Ascending aorta (tissue), 2 donors: ENCODE measurements at regions not wholly inside any gene's neighbourhood (a gene's known extent, or its start where the extent isn't known, plus 50 kb on each side); places are given as distances from the start of the nearest gene placed in this dataset.

Experiments
- DNase-seq, 2 donors: peaks; one replicate each; pipeline ENCODE4 v3.0.0-alpha.2; 2019; ENCODE audit warnings: low spot score in 2 of 2
- H3K27ac ChIP-seq, 2 donors: fragments of 200-600 bp; sonication (generic); one replicate each; pipeline ENCODE4 v1.5.1; 2016 to 2017; ENCODE audit warnings: mild to moderate bottlenecking in 1 of 2
- H3K27me3 ChIP-seq: fragments of 200-600 bp; sonication (generic); one replicate; pipeline ENCODE4 v1.5.1; 2017
- H3K36me3 ChIP-seq, 2 donors: fragments of 200-600 bp; sonication (generic); one replicate each; pipeline ENCODE4 v1.5.1; 2016
- H3K4me1 ChIP-seq, 2 donors: fragments of 200-600 bp; sonication (generic); one replicate each; pipeline ENCODE4 v1.5.1; 2016 to 2017; ENCODE audit warnings: mild to moderate bottlenecking in 1 of 2
- H3K4me3 ChIP-seq, 2 donors: fragments of 200-600 bp; sonication (generic); one replicate each; pipeline ENCODE4 v1.5.1; 2016 to 2017; ENCODE audit warnings: mild to moderate bottlenecking in 1 of 2
- H3K9me3 ChIP-seq, 2 donors: fragments of 200-600 bp; sonication (generic); one replicate each; pipeline ENCODE4 v1.5.1; 2016
- intact Hi-C: fragments of 100-400 bp; cut with DNase I; formaldehyde crosslinking; loops from one replicate; pipeline ENCODE4 v1.15.1; 2023
- TF ChIP-seq, protein P1 (sequence below), 3 experiments: fragments of 200-600 bp in 2 of 3; fragments of 450-650 bp in 1 of 3; sonication (generic) in 2 of 3; IDR thresholded peaks; one replicate each; pipeline ENCODE4 v1.5.1; 2016 to 2019; ENCODE audit warnings: antibody characterized with exemption in 3 of 3, mild to moderate bottlenecking in 1 of 3, moderate library complexity in 1 of 3

DNA sequence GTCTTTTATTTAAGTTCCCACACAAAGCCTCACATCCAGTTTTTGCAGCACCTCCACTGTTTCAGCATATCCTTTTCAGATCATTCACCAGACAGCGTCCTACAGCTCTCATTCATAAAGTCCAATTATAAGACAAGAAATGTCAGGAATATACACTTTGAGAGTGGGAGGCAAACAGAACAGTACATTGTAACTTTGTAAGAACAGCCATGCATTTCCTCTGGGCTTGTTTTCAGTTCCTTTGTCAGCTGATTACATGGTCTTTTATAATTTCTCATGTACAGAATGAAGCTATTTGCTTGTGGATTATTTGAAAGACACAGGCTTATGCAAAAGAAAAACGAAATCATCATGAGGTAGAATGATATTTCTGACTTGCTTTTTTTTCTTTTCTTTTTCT, 85.7 kb downstream of the SOX2 start:
- intact Hi-C loops: no loop called here

GRCh38 chr3:181805703-181806102, 94.0 kb downstream of the SOX2 start:
- no peaks in the 10 kb centered on the region for H3K4me1 ChIP-seq
- DNase-seq: no peak
- H3K27me3 ChIP-seq: no peaks in the 10 kb centered on the region
- TF ChIP-seq, protein P1, sequence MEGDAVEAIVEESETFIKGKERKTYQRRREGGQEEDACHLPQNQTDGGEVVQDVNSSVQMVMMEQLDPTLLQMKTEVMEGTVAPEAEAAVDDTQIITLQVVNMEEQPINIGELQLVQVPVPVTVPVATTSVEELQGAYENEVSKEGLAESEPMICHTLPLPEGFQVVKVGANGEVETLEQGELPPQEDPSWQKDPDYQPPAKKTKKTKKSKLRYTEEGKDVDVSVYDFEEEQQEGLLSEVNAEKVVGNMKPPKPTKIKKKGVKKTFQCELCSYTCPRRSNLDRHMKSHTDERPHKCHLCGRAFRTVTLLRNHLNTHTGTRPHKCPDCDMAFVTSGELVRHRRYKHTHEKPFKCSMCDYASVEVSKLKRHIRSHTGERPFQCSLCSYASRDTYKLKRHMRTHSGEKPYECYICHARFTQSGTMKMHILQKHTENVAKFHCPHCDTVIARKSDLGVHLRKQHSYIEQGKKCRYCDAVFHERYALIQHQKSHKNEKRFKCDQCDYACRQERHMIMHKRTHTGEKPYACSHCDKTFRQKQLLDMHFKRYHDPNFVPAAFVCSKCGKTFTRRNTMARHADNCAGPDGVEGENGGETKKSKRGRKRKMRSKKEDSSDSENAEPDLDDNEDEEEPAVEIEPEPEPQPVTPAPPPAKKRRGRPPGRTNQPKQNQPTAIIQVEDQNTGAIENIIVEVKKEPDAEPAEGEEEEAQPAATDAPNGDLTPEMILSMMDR (IDR thresholded peaks at IDR 0.05): no peak
- H3K36me3 ChIP-seq: no peaks in the 10 kb centered on the region
- no peak overlapping the region for H3K27ac ChIP-seq
- intact Hi-C loops: no loop called here
- no peak overlapping the region for H3K4me3 ChIP-seq
- no peaks in the 10 kb centered on the region for H3K9me3 ChIP-seq

More for the DNA sequence above, 85.7 kb downstream of the SOX2 start:
- Histone ChIP-seq H3K4me1 (no peaks in the 10 kb centered on the region), H3K27me3 (no peaks in the 10 kb centered on the region), H3K36me3 (no peaks in the 10 kb centered on the region), H3K27ac (no peak overlapping the region), H3K9me3 (no peaks in the 10 kb centered on the region), H3K4me3 (no peak overlapping the region)
- TF ChIP-seq, protein P1 (IDR thresholded peaks at IDR 0.05): no peak
- no peak for DNase-seq

- H3K27me3 ChIP-seq: no peaks in the 10 kb centered on the region
- H3K27ac ChIP-seq: no peak overlapping the region
- no peaks in the 10 kb centered on the region for H3K4me1 ChIP-seq
- DNase-seq: no peak
- H3K9me3 ChIP-seq: no peaks in the 10 kb centered on the region
- TF ChIP-seq, protein P1 (IDR thresholded peaks at IDR 0.05): no peak
- H3K36me3 ChIP-seq: no peaks in the 10 kb centered on the region
- H3K4me3 ChIP-seq: no peak overlapping the region
- intact Hi-C loops: no loop called here
Measured at GRCh38 chr3:181808053-181808452, 96.3 kb downstream of the SOX2 start.

DNA sequence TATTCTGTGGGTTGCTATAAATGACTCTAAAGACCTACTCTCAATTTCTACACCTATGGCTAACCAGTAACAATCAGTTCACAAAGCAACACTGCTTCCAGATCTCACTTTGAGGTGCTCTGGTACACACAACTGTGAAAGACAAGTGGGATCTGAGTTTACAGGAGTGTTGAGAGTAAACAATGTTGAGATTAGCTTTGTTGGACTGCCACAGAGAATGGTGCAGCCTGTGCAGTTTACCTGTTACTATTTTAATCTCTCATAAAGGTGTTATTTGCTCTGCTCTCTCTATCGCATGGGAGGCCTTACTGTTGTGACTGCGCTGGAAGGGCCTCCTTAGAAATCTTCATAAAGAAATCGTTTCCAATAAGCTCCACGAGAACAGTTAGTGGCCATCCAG, 112.0 kb downstream of the SOX2 start:
- Histone ChIP-seq H3K27me3 (no peaks in the 10 kb centered on the region), H3K27ac (no peak overlapping the region), H3K4me3 (no peak overlapping the region), H3K4me1 (no peaks in the 10 kb centered on the region), H3K36me3 (no peaks in the 10 kb centered on the region), H3K9me3 (no peaks in the 10 kb centered on the region)
- DNase-seq: no peak
- TF ChIP-seq, protein P1 (IDR thresholded peaks at IDR 0.05): no peak
- intact Hi-C loops: no loop called here

DNA sequence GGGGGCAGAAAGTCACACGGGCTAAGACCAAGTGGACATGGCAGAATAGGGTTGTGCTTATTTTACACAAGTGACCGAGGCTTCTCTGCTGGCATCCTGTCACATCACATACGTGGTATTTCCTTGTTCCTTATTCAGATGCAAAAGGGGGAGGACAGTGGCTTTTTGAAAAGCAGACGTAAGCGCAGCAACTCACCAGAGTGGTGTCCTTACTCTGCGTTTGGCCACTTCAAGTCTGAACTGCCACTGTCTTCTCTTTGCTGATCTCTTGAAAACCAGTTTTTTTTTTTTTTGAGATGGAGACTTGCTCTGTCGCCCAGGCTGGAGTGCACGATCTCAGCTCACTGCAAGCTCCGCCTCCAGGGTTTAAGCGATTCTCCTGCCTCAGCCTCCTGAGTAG, 113.2 kb downstream of the SOX2 start:
- Histone ChIP-seq H3K27me3 (no peaks in the 10 kb centered on the region), H3K4me3 (no peak overlapping the region), H3K9me3 (no peaks in the 10 kb centered on the region), H3K27ac (no peak overlapping the region), H3K36me3 (no peaks in the 10 kb centered on the region), H3K4me1 (no peaks in the 10 kb centered on the region)
- intact Hi-C loops: no loop called here
- no peak for DNase-seq
- TF ChIP-seq, protein P1 (IDR thresholded peaks at IDR 0.05): no peak
